ENCODE measurements at regions not wholly inside any gene's neighbourhood (a gene's known extent, or its start where the extent isn't known, plus 50 kb on each side); places are given as distances from the start of the nearest gene placed in this dataset.

GRCh38 chr3:178082326-178082906 lies 453.8 kb upstream of the KCNMB2 start:
- TF ChIP-seq CTCF (IDR thresholded peaks at IDR 0.05 in 8 of 11, conservative IDR thresholded peaks at IDR 0.05 in 3 of 11), result no peak
- no peak for TF ChIP-seq POLR2A (IDR thresholded peaks at IDR 0.05)
- TF ChIP-seq POLR2AphosphoS5 (IDR thresholded peaks at IDR 0.05), result no peak

Measured in spleen (tissue), 7 donors.